GM12878 (cell line): ENCODE measurements at regions not wholly inside any gene's neighbourhood (a gene's known extent, or its start where the extent isn't known, plus 50 kb on each side); places are given as distances from the start of the nearest gene placed in this dataset.

Source experiments
- ATAC-seq: fragments of 200-7000 bp; cut with Tn5 transposase; 3 replicates; pipeline ENCODE4 v1.9.1; 2020; ENCODE audit warnings: mild to moderate bottlenecking, moderate library complexity
- BruUV-seq: library from RNA; stranded (reverse); fragments of 400-500 nt; replicated peaks from 2 replicates; lab custom pipeline; 2021; lab: Mats Ljungman, UMichigan
- CTCF ChIA-PET: fragments of 300-600 bp; sonication (Branson Sonifier 250); formaldehyde crosslinking; extraction: SDS; loops from one replicate; lab custom pipeline; 2021; ENCODE audit warnings: inconsistent platforms; lab: Yijun Ruan, JAX
- POLR2A ChIA-PET: fragments of 350-600 bp; formaldehyde crosslinking; extraction: SDS; loops from one replicate; lab custom pipeline; 2021; ENCODE audit warnings: inconsistent platforms; lab: Charles Lee
- RAD21 ChIA-PET: fragments of 300-600 bp; sonication (Branson Sonifier 250); formaldehyde crosslinking; loops from one replicate; lab custom pipeline; 2023; ENCODE audit warnings: antibody characterized with exemption; ENCODE audit not compliant: unreplicated experiment; lab: Charles Lee
- SMC1A ChIA-PET: fragments of 300-600 bp; sonication (Branson Sonifier 250); formaldehyde crosslinking; loops from one replicate; lab custom pipeline; 2023; ENCODE audit not compliant: unreplicated experiment, uncharacterized antibody; lab: Charles Lee
- DNase-seq: peaks from one replicate; pipeline ENCODE4 v3.0.0-alpha.2; 2011; ENCODE audit warnings: low read depth, low spot score
- FAIRE-seq: peaks from 3 replicates; lab custom pipeline; 2011; peaks lifted over from hg19 to GRCh38; lab: Jason Lieb, UNC
- H2AFZ ChIP-seq: 2 replicates; pipeline ENCODE4 v1.6.0; 2011; ENCODE audit warnings: low read depth, low read length, control low read depth; ENCODE audit not compliant: control insufficient read depth
- H3K27ac ChIP-seq: 2 replicates; pipeline ENCODE4 v1.5.1; 2011; ENCODE audit warnings: control low read depth; ENCODE audit not compliant: control insufficient read depth, insufficient read depth
- H3K27me3 ChIP-seq, 2 experiments: replicated peaks in 1 of 2; 2 replicates each; pipeline versions ENCODE4 v1.6.0 to v1.6.1; 2011; ENCODE audit warnings: low read length in 1 of 2; ENCODE audit not compliant: control insufficient read depth in 2 of 2, insufficient read depth in 2 of 2
- H3K36me3 ChIP-seq, 2 experiments: 2 replicates each; pipeline ENCODE4 v1.5.1; 2011; ENCODE audit warnings: low read length in 1 of 2; ENCODE audit not compliant: control insufficient read depth in 2 of 2, insufficient read depth in 2 of 2
- H3K4me1 ChIP-seq: 2 replicates; pipeline ENCODE4 v1.6.1; 2011; ENCODE audit warnings: mild to moderate bottlenecking, low read length, moderate library complexity, mixed read lengths; ENCODE audit not compliant: control insufficient read depth, insufficient read depth
- H3K4me2 ChIP-seq: 2 replicates; pipeline ENCODE4 v1.6.0; 2011; ENCODE audit warnings: control low read depth; ENCODE audit not compliant: control insufficient read depth, insufficient read depth
- H3K4me3 ChIP-seq: fragments of 200-600 bp; sonication (generic); 2 replicates; pipeline ENCODE4 v1.5.1; 2016
- H3K79me2 ChIP-seq: 2 replicates; pipeline ENCODE4 v1.6.0; 2011; ENCODE audit warnings: low read length; ENCODE audit not compliant: control insufficient read depth, insufficient read depth
- H3K9ac ChIP-seq: 2 replicates; pipeline ENCODE4 v1.8.0; 2011; ENCODE audit warnings: low read length, control low read depth, mixed read lengths; ENCODE audit not compliant: control insufficient read depth, insufficient read depth
- H3K9me3 ChIP-seq: replicated peaks from 3 replicates; pipeline ENCODE4 v1.5.1; 2011; ENCODE audit warnings: mild to moderate bottlenecking, low read length; ENCODE audit not compliant: control insufficient read depth, insufficient read depth
- H4K20me1 ChIP-seq: 2 replicates; pipeline ENCODE4 v1.6.0; 2011; ENCODE audit not compliant: control insufficient read depth, insufficient read depth
- CEBPB ChIP-seq, 2 experiments: fragments of 150-350 bp in 1 of 2; IDR thresholded peaks; 2 replicates each; pipeline ENCODE4 v1.6.1; 2012 to 2014; ENCODE audit warnings: low read depth in 2 of 2, low read length in 2 of 2, borderline replicate concordance in 1 of 2, inconsistent platforms in 1 of 2
- CHD2 ChIP-seq: IDR thresholded peaks from 2 replicates; pipeline ENCODE4 v1.6.1; 2011; ENCODE audit warnings: low read depth, low read length, improper control_type of control experiment, borderline replicate concordance
- ETV6 ChIP-seq, 2 experiments: fragments of 450-650 bp in 1 of 2; IDR thresholded peaks in 1 of 2; conservative IDR thresholded peaks in 1 of 2; 2 replicates each; pipeline ENCODE4 v1.6.1; 2014; ENCODE audit warnings: antibody characterized with exemption in 1 of 2, borderline replicate concordance in 1 of 2, low read depth in 1 of 2, mild to moderate bottlenecking in 1 of 2, moderate library complexity in 1 of 2
- NBN ChIP-seq: fragments of 450-650 bp; IDR thresholded peaks from 2 replicates; pipeline ENCODE4 v1.6.1; 2016
- SUZ12 ChIP-seq: fragments of 200-600 bp; sonication (generic); IDR thresholded peaks from one replicate; pipeline ENCODE4 v1.6.1; 2018; ENCODE audit warnings: antibody characterized with exemption, mild to moderate bottlenecking; ENCODE audit not compliant: unreplicated experiment
- YY1 ChIP-seq: IDR thresholded peaks from 2 replicates; pipeline ENCODE4 v1.6.1; 2011; ENCODE audit warnings: low read depth, mild to moderate bottlenecking, low read length
- WGBS: methylation state at CpG from one replicate; pipeline ENCODE4 v1.1.6; 2016; ENCODE audit warnings: low lambda C conversion rate; ENCODE audit not compliant: insufficient replicate concordance, insufficient coverage; ENCODE audit errors: missing lambda C conversion rate; 5-methylcytosine and 5-hydroxymethylcytosine counted together
- in situ Hi-C: fragments of 300-500 bp; cut with MboI; formaldehyde crosslinking; loops from 9 replicates; pipeline ENCODE4 v1.14.3; 2018; ENCODE audit warnings: mixed read lengths
- intact Hi-C: fragments of 100-400 bp; cut with micrococcal nuclease; formaldehyde crosslinking; loops from one replicate; pipeline ENCODE4 v1.14.2; 2022; ENCODE audit not compliant: unreplicated experiment
- TF ChIP-seq, protein P1 (sequence below): IDR thresholded peaks from 2 replicates; pipeline ENCODE4 v1.6.1; 2011; ENCODE audit warnings: low read depth, low read length, improper control_type of control experiment, borderline replicate concordance
- TF ChIP-seq, protein P2 (sequence below): fragments of 450-650 bp; IDR thresholded peaks from 2 replicates; pipeline ENCODE4 v1.6.1; 2018; ENCODE audit warnings: borderline replicate concordance, mild to moderate bottlenecking; ENCODE audit not compliant: partially characterized antibody

DNA sequence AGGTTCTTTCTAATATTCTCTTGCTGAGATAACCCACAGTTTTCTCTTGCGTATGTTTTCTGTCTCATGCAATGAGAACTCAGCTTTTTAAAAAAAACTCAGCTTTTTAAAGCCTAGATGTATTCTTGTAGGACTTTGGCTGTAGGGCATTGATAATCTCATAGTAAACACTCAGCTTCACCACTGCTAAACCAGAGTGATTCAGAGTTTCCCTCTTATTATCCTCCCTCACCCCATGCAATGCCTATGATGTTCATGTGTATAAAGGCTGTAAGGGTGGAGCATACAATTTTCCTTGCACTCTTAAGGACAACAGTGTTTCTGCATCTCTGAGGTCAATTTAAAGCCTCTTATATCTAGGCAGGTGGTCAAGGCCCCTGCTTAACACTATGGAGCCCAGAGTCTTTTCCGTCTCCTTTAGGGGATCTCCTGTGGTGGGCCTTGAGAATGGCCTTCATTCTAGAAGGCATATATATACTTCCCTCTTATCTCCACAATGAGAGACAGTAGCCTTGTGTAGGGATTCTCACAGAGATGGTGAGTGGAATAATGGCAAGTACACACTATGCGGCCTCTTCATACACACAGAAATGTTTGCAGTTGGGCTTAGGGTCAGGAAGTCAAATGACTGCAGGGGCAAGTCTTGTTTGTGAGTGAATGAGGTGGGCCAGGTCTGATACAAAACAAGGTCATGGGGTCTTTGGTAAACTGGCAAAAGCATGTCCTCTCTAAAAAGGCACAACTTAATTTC, 279.6 kb downstream of the HS3ST3A1 start:
- no peak overlapping the region for H3K27ac ChIP-seq
- FAIRE-seq (no peak), DNase-seq (no peak), ATAC-seq (no peak)
- in situ Hi-C loops, result loop anchor here (25.0 kb wide), 1 partner anchor 110 kb away; no protein-coding TSS in a partner anchor
- CTCF ChIA-PET, result interaction anchor here (0.8 kb wide), 1 partner anchor 17 kb away, joined by 3 read pairs; no protein-coding TSS in a partner anchor
- no TSS peak for BruUV-seq
- 25% methylated on average over 3 of the region's 3 CpGs for WGBS
- H3K79me2 ChIP-seq, result no peaks in the 10 kb centered on the region
- no peaks in the 10 kb centered on the region for H3K27me3 ChIP-seq
- RAD21 ChIA-PET, result no interaction called here
- H3K4me3 ChIP-seq, result no peak overlapping the region
- H3K9ac ChIP-seq, result no peak overlapping the region
- no peaks in the 10 kb centered on the region for H3K36me3 ChIP-seq
- intact Hi-C loops, result no loop called here
- no peak overlapping the region for H2AFZ ChIP-seq
- POLR2A ChIA-PET, result no interaction called here
- SMC1A ChIA-PET, result interaction anchor here (1.5 kb wide), 1 partner anchor 15 kb away, joined by 7 read pairs; no protein-coding TSS in a partner anchor
- H3K4me2 ChIP-seq, result no peak overlapping the region
- H4K20me1 ChIP-seq, result no peaks in the 10 kb centered on the region
- H3K9me3 ChIP-seq, result no peaks in the 10 kb centered on the region
- TF ChIP-seq YY1 (no peak), ETV6 (conservative IDR thresholded peaks at IDR 0.05 in 1 of 2, IDR thresholded peaks at IDR 0.05 in 1 of 2; ENCODE audit: borderline replicate concordance in 1 of 2, low read depth in 1 of 2) (no peak), SUZ12 (no peak), CEBPB (IDR thresholded peaks at IDR 0.05; ENCODE audit: borderline replicate concordance in 1 of 2, low read depth in 2 of 2, low read length in 2 of 2) (no peak), NBN (no peak), CHD2 (no peak)
- TF ChIP-seq, protein P1, sequence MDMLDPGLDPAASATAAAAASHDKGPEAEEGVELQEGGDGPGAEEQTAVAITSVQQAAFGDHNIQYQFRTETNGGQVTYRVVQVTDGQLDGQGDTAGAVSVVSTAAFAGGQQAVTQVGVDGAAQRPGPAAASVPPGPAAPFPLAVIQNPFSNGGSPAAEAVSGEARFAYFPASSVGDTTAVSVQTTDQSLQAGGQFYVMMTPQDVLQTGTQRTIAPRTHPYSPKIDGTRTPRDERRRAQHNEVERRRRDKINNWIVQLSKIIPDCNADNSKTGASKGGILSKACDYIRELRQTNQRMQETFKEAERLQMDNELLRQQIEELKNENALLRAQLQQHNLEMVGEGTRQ, result no peak
- TF ChIP-seq, protein P2, sequence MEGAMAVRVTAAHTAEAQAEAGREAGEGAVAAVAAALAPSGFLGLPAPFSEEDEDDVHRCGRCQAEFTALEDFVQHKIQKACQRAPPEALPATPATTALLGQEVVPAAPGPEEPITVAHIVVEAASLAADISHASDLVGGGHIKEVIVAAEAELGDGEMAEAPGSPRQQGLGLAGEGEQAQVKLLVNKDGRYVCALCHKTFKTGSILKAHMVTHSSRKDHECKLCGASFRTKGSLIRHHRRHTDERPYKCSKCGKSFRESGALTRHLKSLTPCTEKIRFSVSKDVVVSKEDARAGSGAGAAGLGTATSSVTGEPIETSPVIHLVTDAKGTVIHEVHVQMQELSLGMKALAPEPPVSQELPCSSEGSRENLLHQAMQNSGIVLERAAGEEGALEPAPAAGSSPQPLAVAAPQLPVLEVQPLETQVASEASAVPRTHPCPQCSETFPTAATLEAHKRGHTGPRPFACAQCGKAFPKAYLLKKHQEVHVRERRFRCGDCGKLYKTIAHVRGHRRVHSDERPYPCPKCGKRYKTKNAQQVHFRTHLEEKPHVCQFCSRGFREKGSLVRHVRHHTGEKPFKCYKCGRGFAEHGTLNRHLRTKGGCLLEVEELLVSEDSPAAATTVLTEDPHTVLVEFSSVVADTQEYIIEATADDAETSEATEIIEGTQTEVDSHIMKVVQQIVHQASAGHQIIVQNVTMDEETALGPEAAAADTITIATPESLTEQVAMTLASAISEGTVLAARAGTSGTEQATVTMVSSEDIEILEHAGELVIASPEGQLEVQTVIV, result no peak
- TF ChIP-seq, all 136 proteins: peak for 0
- H3K4me1 ChIP-seq, result no peaks in the 10 kb centered on the region
